ENCODE measurements at regions not wholly inside any gene's neighbourhood (a gene's known extent, or its start where the extent isn't known, plus 50 kb on each side); places are given as distances from the start of the nearest gene placed in this dataset.

GRCh38 chr2:21407851-21408250, 284.1 kb downstream of the TDRD15 start:
- TF ChIP-seq EZH2 (IDR thresholded peaks at IDR 0.05) = no peak
- TF ChIP-seq CTCF (IDR thresholded peaks at IDR 0.05) = no peak
- TF ChIP-seq EZH2phosphoT487 (IDR thresholded peaks at IDR 0.05) = no peak
